ENCODE measurements at regions not wholly inside any gene's neighbourhood (a gene's known extent, or its start where the extent isn't known, plus 50 kb on each side); places are given as distances from the start of the nearest gene placed in this dataset.

DNA sequence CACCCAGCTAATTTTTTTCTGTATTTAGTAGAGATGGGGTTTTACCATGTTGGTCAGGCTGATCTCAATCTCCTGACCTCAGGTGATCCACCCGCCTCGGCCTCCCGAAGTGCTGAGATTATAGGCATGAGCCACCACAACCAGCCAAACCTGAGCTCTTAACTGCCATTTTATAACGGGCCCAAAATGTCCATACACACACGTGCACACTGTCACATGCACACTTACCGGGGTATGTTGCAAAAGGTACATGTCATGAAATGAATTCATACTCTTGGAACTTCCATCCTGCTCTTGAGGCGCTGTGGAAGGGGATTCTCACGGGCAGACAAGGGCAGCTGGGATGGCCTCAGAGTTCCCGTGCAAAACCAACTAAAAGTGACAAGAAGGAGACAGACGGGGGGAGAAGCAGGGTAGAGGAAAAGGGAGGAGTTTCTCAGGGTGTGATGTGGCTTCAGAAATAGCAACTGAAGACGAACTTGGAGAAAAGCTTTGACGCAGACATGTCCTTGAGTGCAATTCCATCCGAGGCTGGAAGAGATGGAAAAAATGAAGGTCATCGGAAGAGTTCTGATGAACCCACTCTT, 110.9 kb downstream of the BDH1 start:
- no peak for TF ChIP-seq CTCF (conservative IDR thresholded peaks at IDR 0.05 in 1 of 2, IDR thresholded peaks at IDR 0.05 in 1 of 2; ENCODE audit: low read depth in 1 of 2, low read length in 2 of 2)
- TF ChIP-seq EZH2 (IDR thresholded peaks at IDR 0.05; ENCODE audit: low read length, missing control alignments) = no peak

All from fibroblast of lung (primary cell).